ENCODE measurements at regions not wholly inside any gene's neighbourhood (a gene's known extent, or its start where the extent isn't known, plus 50 kb on each side); places are given as distances from the start of the nearest gene placed in this dataset.

- TF ChIP-seq CTCF (IDR thresholded peaks at IDR 0.05) (no peak), POLR2A (IDR thresholded peaks at IDR 0.05) (no peak)
These were observed 192.7 kb downstream of the ZIC4 start for GRCh38 chr3:147213633-147214032.

All from right lobe of liver (tissue), 4 donors.